ENCODE measurements at regions not wholly inside any gene's neighbourhood (a gene's known extent, or its start where the extent isn't known, plus 50 kb on each side); places are given as distances from the start of the nearest gene placed in this dataset.

- TF ChIP-seq CTCF (IDR thresholded peaks at IDR 0.05) (no peak), ZFX (IDR thresholded peaks at IDR 0.05; ENCODE audit: borderline replicate concordance) (no peak)
These were observed 384.0 kb upstream of the TPM1 start for GRCh38 chr15:62658498-62658897.

Data from 22Rv1 (cell line).